Hepatocyte (in vitro differentiated cells): ENCODE measurements at regions not wholly inside any gene's neighbourhood (a gene's known extent, or its start where the extent isn't known, plus 50 kb on each side); places are given as distances from the start of the nearest gene placed in this dataset.

Source experiments
- DNase-seq: peaks from one replicate; pipeline ENCODE4 v3.0.0-alpha.2; 2016; ENCODE audit warnings: low spot score
- H2AFZ ChIP-seq: fragments of 200-600 bp; sonication (generic); 2 replicates; pipeline ENCODE4 v1.6.0; 2016; ENCODE audit warnings: antibody characterized with exemption, mild to moderate bottlenecking
- H3K27ac ChIP-seq: fragments of 200-600 bp; sonication (generic); 2 replicates; pipeline ENCODE4 v1.5.1; 2016; ENCODE audit warnings: mild to moderate bottlenecking
- H3K27me3 ChIP-seq: fragments of 200-600 bp; sonication (generic); 2 replicates; pipeline ENCODE4 v1.6.1; 2016
- H3K36me3 ChIP-seq: fragments of 200-600 bp; sonication (generic); replicated peaks from 2 replicates; pipeline ENCODE4 v1.5.1; 2016; ENCODE audit warnings: low read depth; ENCODE audit not compliant: insufficient read depth
- H3K4me1 ChIP-seq: fragments of 200-600 bp; sonication (generic); 2 replicates; pipeline ENCODE4 v1.5.1; 2016; ENCODE audit warnings: mild to moderate bottlenecking, moderate library complexity; ENCODE audit not compliant: insufficient read depth
- H3K4me2 ChIP-seq: fragments of 200-600 bp; sonication (generic); 2 replicates; pipeline ENCODE4 v1.6.0; 2016
- H3K4me3 ChIP-seq: fragments of 200-600 bp; sonication (generic); 2 replicates; pipeline ENCODE4 v1.5.1; 2016; ENCODE audit warnings: mild to moderate bottlenecking
- H3K79me2 ChIP-seq: fragments of 200-600 bp; sonication (generic); 2 replicates; pipeline ENCODE4 v1.6.0; 2017; ENCODE audit warnings: mild to moderate bottlenecking
- H3K9me2 ChIP-seq: fragments of 200-600 bp; sonication (generic); replicated peaks from 2 replicates; pipeline ENCODE4 v1.6.0; 2017; ENCODE audit warnings: mild to moderate bottlenecking; ENCODE audit not compliant: insufficient read depth
- H3K9me3 ChIP-seq: fragments of 200-600 bp; sonication (generic); 2 replicates; pipeline ENCODE4 v1.5.1; 2016; ENCODE audit warnings: low read depth, mild to moderate bottlenecking
- H4K20me1 ChIP-seq: fragments of 200-600 bp; sonication (generic); 2 replicates; pipeline ENCODE4 v1.6.0; 2016; ENCODE audit warnings: mild to moderate bottlenecking; ENCODE audit not compliant: insufficient read depth, poor library complexity, severe bottlenecking
- EZH2 ChIP-seq: fragments of 200-600 bp; sonication (generic); IDR thresholded peaks from 2 replicates; pipeline ENCODE4 v1.6.1; 2016; ENCODE audit warnings: antibody characterized with exemption, mild to moderate bottlenecking, borderline replicate concordance
- EZH2phosphoT487 ChIP-seq: fragments of 200-600 bp; sonication (generic); IDR thresholded peaks from one replicate; pipeline ENCODE4 v1.6.1; 2018; ENCODE audit warnings: antibody characterized with exemption, mild to moderate bottlenecking, low read depth, moderate library complexity; ENCODE audit not compliant: unreplicated experiment, severe bottlenecking
- WGBS: methylation state at CpG from one replicate; pipeline ENCODE4 v1.1.6; 2016; ENCODE audit warnings: low lambda C conversion rate; ENCODE audit errors: missing lambda C conversion rate; 5-methylcytosine and 5-hydroxymethylcytosine counted together
- TF ChIP-seq, protein P1 (sequence below): fragments of 200-600 bp; sonication (generic); IDR thresholded peaks from 2 replicates; pipeline ENCODE4 v1.5.1; 2016; ENCODE audit warnings: antibody characterized with exemption, mild to moderate bottlenecking; ENCODE audit not compliant: poor library complexity

DNA sequence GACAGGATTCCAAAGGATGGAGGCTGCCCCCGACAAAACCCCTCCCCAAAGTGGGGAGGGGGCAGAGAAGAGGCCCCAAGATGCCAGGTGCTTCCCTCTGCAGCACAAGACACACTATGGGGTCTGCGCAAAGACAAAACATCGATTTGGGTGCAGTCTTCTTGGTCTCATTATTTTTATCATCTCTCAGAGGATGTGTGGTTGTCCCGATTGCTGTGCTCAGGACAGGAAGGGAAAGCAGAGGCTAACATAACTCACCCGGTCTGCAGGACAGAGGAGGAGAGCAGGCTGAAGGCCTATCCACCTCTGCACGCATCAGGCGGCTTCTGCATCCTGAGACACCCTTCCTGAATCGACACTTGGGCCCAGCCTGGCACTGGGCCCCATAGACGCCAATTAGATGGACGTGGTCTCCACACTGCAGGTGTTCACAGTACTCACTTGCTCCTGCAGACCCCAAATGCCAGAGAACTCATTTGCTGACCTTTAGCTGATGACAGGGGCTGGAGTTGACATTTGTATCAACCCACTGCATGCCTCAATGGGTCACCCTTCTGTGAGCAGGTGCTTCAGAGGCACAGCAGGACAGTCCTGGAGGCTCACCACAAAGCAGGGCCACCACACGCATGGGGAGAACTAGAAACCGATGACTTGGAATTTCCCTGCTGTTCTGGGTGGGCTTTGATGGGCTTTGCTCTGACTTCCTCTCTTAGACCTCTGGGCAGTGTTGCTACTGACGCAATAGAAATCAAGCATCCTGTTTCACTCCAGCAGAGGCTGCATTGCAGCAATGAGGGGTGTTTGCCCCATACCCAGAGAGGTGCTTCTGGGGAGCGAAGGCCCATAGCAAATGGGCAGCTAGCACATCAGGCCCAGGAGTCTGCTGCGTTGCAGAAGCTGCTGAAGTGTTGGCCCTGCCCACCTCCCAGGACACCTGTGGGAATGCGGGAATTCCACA is 96.3 kb upstream of the ENPP6 start:
- no peaks in the 10 kb centered on the region for H3K79me2 ChIP-seq
- H3K9me2 ChIP-seq = no peaks in the 10 kb centered on the region
- no peaks in the 10 kb centered on the region for H3K36me3 ChIP-seq
- DNase-seq = no peak
- H3K9me3 ChIP-seq = no peaks in the 10 kb centered on the region
- 89% methylated on average over 16 of the region's 16 CpGs for WGBS
- no peak overlapping the region for H3K4me3 ChIP-seq
- TF ChIP-seq, protein P1, sequence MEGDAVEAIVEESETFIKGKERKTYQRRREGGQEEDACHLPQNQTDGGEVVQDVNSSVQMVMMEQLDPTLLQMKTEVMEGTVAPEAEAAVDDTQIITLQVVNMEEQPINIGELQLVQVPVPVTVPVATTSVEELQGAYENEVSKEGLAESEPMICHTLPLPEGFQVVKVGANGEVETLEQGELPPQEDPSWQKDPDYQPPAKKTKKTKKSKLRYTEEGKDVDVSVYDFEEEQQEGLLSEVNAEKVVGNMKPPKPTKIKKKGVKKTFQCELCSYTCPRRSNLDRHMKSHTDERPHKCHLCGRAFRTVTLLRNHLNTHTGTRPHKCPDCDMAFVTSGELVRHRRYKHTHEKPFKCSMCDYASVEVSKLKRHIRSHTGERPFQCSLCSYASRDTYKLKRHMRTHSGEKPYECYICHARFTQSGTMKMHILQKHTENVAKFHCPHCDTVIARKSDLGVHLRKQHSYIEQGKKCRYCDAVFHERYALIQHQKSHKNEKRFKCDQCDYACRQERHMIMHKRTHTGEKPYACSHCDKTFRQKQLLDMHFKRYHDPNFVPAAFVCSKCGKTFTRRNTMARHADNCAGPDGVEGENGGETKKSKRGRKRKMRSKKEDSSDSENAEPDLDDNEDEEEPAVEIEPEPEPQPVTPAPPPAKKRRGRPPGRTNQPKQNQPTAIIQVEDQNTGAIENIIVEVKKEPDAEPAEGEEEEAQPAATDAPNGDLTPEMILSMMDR = no peak
- TF ChIP-seq EZH2 (no peak), EZH2phosphoT487 (no peak)
- H3K27me3 ChIP-seq = no peaks in the 10 kb centered on the region
- no peak overlapping the region for H3K27ac ChIP-seq
- no peaks in the 10 kb centered on the region for H3K4me1 ChIP-seq
- H4K20me1 ChIP-seq = no peaks in the 10 kb centered on the region
- no peak overlapping the region for H3K4me2 ChIP-seq
- no peak overlapping the region for H2AFZ ChIP-seq

DNA sequence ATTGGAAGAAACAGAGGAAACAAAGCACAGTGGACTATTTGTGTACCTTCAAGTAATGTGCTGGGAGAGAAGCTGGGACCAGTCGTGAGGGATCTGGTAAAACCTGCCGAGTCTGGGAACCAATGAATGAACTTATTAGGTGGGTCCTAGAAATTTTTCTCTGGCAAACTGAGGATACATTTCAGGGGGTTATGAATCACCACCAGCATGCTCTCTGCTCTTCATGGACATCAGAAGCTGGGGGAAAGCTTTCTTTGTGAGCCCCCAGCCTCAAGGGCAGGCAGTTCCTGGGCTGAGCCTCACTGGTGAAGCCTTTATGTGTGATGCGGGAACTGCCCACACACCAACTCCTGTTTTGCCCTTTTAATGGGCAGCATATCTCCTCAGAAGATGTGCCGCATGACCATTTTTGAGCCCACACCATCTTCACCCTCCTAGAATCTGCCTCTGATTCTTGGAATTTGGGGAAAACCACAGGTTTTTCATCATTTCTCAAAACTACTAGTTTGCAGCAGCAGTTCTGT is 95.4 kb upstream of the ENPP6 start:
- Histone ChIP-seq H3K79me2 (no peaks in the 10 kb centered on the region), H3K4me3 (no peak overlapping the region), H3K9me2 (no peaks in the 10 kb centered on the region), H3K4me1 (no peaks in the 10 kb centered on the region), H2AFZ (no peak overlapping the region), H4K20me1 (no peaks in the 10 kb centered on the region), H3K27me3 (no peaks in the 10 kb centered on the region), H3K27ac (no peak overlapping the region), H3K36me3 (no peaks in the 10 kb centered on the region), H3K4me2 (no peak overlapping the region), H3K9me3 (no peaks in the 10 kb centered on the region)
- TF ChIP-seq EZH2phosphoT487 (no peak), EZH2 (no peak)
- TF ChIP-seq, protein P1 = no peak
- WGBS = 95% methylated on average over 4 of the region's 4 CpGs
- no peak for DNase-seq

DNA sequence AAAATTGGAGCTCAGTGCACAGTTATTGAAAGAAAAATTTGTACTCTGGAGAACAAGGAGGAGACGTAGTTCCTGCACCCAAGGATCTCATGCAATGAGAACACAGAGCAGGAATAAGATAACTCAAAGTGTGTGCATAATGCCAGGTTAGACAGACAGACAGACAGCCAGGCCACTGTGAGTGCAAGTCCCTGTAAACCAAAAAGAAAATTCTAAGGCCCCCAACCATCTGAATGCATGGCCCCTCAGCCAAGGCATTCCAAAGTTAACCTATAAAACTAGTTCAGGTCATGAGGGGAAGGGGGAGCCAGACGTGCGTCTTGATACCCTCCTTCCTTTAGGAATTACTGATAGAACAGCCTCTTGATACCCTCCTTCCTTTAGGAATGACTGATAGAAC is 94.5 kb upstream of the ENPP6 start:
- Histone ChIP-seq H3K4me1 (no peaks in the 10 kb centered on the region), H3K27ac (no peak overlapping the region), H3K4me2 (no peak overlapping the region), H3K79me2 (no peaks in the 10 kb centered on the region), H2AFZ (no peak overlapping the region), H3K36me3 (no peaks in the 10 kb centered on the region), H3K9me3 (no peaks in the 10 kb centered on the region), H3K27me3 (no peaks in the 10 kb centered on the region), H4K20me1 (no peaks in the 10 kb centered on the region), H3K4me3 (no peak overlapping the region), H3K9me2 (no peaks in the 10 kb centered on the region)
- DNase-seq = no peak
- TF ChIP-seq EZH2 (no peak), EZH2phosphoT487 (no peak)
- TF ChIP-seq, protein P1 = no peak
- WGBS = 79% methylated on average over 3 of the region's 3 CpGs
